ENCODE measurements at regions not wholly inside any gene's neighbourhood (a gene's known extent, or its start where the extent isn't known, plus 50 kb on each side); places are given as distances from the start of the nearest gene placed in this dataset.

DNA sequence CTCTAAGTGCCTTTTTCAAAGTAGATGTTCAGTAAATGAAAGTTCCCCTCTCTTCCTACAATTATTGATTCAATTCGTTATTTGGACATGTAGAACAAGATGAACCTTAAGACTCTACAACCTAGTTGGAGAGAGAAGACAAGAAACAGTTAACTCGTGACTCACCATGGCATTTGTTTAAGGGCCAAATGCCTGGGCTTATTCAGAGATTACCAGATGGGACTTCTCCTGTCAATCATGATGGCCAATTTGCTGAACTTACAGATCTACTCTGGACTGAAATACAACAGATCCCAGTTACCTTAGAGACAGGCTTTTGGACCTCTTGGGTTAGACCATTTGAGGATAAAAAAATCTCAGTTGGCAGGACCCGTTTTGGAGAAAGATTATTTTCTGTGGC is 93.5 kb downstream of the C1orf94 start:
- no peak for DNase-seq

DNA sequence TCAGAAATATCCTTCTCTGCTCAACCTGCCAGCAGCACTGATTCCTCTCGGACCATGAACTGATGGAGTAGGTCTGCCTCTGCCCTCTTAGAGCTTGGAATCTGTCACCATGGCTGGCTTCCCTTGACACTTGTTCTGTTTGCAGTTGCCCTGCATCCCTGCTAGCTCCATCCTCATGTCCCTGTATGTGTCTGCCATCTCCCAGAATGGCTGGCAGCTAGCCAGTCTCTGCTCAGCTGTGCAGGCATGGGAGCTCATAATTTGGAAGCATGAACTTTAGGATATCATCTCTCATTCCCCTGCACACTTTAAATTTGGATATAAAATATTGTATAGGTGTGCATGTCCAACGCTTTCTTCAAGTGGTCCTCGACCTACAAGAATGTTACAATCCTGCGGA is 95.4 kb downstream of the C1orf94 start:
- DNase-seq: no peak

DNA sequence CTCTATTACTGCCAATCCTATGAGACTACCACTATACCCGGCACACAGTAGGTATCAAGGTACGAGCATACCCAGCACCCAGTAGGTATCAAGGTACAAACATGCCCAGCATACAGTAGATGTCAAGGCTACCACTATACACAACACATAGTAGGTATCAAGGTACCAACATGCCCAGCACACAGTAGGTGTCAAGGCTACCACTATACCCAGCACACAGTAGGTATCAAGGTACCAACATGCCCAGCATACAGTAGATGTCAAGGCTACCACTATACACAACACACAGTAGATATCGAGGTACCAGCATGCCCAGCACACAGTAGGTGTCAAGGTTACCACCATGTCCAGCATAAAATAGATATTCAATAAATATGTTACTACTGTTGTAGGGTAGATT is 98.4 kb downstream of the C1orf94 start:
- no peak for DNase-seq

GRCh38 chr1:34276606-34277005 is 99.9 kb downstream of the C1orf94 start:
- DNase-seq: no peak

- no peak for DNase-seq
These were observed 100.4 kb downstream of the C1orf94 start for GRCh38 chr1:34277150-34277549.

DNA sequence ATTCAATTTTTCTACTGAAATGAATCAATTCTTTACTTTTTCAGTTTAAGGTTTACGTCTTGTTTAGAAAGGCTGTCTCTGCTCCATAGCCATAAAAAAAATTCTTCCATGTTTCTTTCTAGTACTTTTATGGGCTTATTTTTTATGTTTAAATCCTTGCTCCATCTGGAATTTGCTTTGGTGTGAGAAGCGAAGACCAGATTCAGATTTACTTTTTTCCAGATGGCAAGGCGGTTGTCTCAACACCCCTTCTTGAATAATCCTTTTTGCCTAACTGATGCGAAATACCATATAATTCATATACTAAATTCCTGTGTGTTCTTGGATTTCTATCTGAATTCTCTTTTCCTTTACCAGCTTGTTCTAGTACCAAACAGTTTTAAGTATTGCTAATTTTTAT is 101.5 kb downstream of the C1orf94 start:
- no peak for DNase-seq

DNA sequence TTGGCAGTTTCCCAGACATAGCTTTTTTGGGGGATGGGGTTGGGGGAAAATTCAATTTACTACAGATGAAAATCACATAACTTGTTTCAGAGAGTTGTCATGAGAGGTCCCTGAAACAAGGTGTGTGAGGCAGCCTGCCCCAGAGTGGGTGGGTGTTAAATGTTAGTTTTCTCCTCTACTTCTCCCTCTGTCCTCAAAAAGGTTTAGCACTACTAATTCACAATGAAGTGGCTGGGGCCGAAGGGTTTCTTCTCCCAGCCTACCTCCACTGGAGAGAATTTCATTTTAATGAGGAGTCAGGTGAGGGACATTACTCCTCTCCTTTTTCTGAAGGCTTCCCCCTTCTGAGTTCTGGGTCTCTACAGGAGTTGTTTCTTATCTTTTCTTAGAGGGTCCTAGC is 103.3 kb downstream of the C1orf94 start:
- no peak for DNase-seq

- no peak for DNase-seq
These were observed 103.8 kb downstream of the C1orf94 start for GRCh38 chr1:34280509-34280908.

DNA sequence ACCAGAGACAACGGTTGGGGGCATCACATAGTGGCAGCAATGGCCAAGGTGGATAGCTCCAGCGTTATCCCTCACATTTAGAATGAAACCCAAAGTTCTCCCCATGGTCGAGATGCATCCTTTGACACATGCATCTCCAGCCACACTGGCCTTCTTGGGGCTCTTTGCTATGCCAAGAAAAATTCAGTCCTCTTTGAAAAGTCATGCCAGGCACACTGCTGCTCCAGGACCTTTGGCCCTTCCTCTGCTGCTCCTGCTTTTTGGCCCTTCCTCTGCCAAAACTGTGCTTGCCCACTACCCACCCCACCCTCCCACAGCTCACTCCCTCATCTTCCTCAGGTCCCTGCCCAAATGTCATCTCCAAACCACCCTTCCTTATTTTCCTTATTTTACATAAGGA is 106.4 kb downstream of the C1orf94 start:
- no peak for DNase-seq

GRCh38 chr1:34286511-34286910 is 109.8 kb downstream of the C1orf94 start:
- no peak for DNase-seq

DNA sequence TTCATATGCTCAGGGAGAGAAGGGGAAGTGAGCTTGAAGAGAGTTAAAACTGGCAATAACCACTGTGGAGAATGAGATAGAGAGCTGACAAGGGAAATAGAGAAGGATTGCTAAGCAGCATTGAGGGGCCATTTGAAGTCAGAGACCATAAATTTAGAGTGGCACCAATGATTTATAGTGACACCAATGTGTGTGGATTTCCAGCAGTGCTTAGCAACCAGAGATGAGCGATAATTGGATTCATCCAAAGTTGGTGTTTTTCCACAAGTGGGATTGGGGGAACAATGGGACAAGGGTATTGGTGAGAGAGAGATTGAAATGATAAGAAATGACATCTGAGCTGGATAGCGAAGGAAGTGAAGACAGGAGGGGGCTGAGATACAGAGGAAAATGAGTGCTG is 114.1 kb downstream of the C1orf94 start:
- DNase-seq: no peak

GRCh38 chr1:34292472-34292871 is 115.8 kb downstream of the C1orf94 start:
- no peak for DNase-seq

DNA sequence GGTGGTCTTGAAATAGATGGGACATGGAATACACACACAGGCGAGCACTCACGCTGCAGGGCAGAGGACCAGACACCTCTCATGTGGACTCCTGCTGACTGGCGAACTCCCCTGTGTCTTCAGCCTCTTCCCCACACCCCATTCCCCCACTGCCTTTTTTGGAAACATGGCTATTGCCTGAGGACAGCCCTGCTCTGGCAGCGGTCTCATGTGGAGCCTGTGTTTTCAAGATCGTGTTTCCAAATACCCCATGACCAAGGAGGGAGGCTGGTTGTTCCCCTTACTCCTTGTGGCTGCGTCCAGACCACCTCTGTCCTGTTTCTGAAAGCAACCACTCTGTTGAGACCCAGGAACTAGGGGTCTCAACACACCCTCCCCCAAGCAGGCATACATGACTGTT is 119.4 kb downstream of the C1orf94 start:
- no peak for DNase-seq

DNA sequence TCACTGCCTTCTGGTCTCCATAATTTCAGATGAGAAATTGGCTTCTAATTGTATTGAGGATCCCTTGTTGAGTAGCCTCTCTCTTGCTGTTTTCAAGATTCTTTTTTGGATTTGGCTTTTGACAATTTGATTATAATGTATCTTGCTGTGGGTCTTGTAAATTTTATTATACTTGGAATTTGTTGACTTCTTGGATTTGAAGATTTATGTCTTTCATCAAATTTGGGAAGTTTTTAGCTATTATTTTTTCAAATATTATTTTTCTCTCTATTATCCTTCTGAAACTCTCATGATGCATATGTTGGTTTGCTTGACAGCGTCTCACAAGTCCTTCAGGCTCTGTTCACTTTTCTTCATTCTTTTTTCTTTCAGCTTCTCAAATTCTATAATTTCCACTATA is 126.1 kb downstream of the C1orf94 start:
- DNase-seq: no peak

DNA sequence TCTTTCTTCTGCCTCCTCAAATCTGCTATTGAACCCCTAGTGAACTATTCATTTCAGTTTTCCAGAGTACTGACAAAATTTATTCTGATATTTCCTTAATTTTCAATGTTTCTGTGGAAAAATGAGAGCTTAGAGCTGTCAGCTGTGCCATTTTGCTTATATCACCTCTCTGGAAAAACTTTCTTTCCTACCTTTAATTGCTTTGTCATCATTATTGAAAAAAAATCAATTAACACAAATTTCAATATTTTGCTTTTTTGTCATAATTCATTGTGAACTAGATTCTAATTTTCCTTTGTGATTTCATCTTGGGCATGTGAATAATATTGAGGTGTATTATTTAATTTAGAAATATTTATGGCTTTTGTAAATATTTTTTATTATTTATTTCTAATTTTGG is 126.5 kb downstream of the C1orf94 start:
- no peak for DNase-seq

- no peak for DNase-seq
These were observed 129.9 kb downstream of the C1orf94 start for GRCh38 chr1:34306568-34306967.

GRCh38 chr1:34312359-34312758 is 135.7 kb downstream of the C1orf94 start:
- DNase-seq: no peak

- DNase-seq: no peak
These were observed 139.3 kb downstream of the C1orf94 start for GRCh38 chr1:34315974-34316373.

GRCh38 chr1:34316773-34317172 is 140.1 kb downstream of the C1orf94 start:
- DNase-seq: no peak

- no peak for DNase-seq
These were observed 142.5 kb downstream of the C1orf94 start for GRCh38 chr1:34319218-34319617.

GRCh38 chr1:34320053-34320669 is 143.5 kb downstream of the C1orf94 start:
- DNase-seq: no peak

- no peak for DNase-seq
These were observed 146.3 kb downstream of the C1orf94 start for GRCh38 chr1:34322969-34323368.

DNA sequence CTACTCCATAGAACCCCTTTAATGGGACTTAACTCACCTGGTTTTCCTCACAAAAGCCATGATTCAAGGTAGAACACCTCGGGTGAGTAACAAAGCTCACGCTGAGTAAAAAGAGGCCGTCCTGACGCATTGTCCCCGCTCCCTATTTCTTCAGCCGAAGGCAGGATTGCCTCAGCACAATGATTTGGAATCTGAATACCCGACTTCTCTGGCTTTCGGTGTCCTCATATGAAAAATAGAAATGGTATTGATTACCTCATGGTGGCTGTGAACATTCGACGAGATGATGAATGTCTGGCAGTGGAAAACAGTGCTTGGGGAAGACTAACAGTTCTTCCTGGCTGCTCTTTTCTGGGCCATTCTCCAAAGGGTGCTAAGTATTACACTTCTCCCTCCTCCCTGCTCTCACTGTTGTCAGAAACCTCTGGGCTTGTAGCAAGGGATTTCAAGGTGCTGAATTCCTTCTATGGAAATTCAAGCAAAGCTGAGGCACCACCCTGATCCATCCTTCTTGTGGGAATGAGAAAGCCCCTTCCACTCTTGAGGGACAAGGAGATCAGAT is 148.3 kb downstream of the C1orf94 start:
- DNase-seq: no peak

- no peak for DNase-seq
These were observed 151.6 kb downstream of the C1orf94 start for GRCh38 chr1:34328281-34328799.

- DNase-seq: no peak
These were observed 153.4 kb downstream of the C1orf94 start for GRCh38 chr1:34330061-34330460.
